Brain microvascular endothelial cell (primary cell): ENCODE measurements at regions not wholly inside any gene's neighbourhood (a gene's known extent, or its start where the extent isn't known, plus 50 kb on each side); places are given as distances from the start of the nearest gene placed in this dataset.

ENCODE experiments used
- DNase-seq: peaks from one replicate; pipeline ENCODE4 v3.0.0-alpha.2; 2020
- H3K27ac ChIP-seq: fragments of 250-450 bp; sonication (Bioruptor Pico); 2 replicates; pipeline ENCODE4 v1.5.1; 2020; ENCODE audit warnings: mild to moderate bottlenecking, moderate library complexity
- H3K27me3 ChIP-seq: fragments of 250-450 bp; sonication (Bioruptor Pico); replicated peaks from 2 replicates; pipeline ENCODE4 v1.5.1; 2020; ENCODE audit warnings: mild to moderate bottlenecking
- H3K36me3 ChIP-seq: fragments of 250-450 bp; sonication (Bioruptor Pico); replicated peaks from 2 replicates; pipeline ENCODE4 v1.5.1; 2020; ENCODE audit warnings: mild to moderate bottlenecking
- H3K4me3 ChIP-seq: 2 replicates; pipeline ENCODE4 v1.5.1; 2011; ENCODE audit warnings: low read depth, mild to moderate bottlenecking, control low read depth, low read length, moderate library complexity
- in situ Hi-C: cut with HindIII; loops from 2 replicates; pipeline ENCODE4 v1.10.0; 2017; ENCODE audit warnings: low sequenced_read_pairs, low pct_ligation_motif_present
- TF ChIP-seq, protein P1 (sequence below): IDR thresholded peaks from 2 replicates; pipeline ENCODE4 v1.5.1; 2011; ENCODE audit warnings: low read depth, mild to moderate bottlenecking, moderate library complexity, low read length, control low read depth, inconsistent platforms; ENCODE audit errors: missing control alignments

DNA sequence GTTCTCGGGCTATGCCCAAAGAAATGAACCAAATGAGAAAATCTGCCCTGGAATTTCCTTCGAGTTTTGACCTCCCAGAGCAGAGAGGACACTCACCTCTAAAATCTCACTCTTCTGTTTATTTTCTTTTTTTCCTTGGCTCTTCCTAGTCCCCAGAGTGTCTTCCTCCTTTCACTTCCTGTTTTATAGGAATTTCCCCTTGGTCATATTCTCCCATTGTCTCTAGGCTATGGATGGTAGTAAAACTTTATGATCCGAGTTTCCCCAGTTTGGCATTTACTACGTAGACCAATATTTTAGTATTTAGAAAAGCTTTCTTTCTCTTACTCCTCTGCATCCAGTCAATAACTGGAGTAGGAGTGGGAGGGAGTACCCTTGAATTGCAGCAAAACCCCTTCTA, 354.5 kb upstream of the ZNF608 start:
- H3K27me3 ChIP-seq, result no peaks in the 10 kb centered on the region
- DNase-seq, result no peak
- no peak overlapping the region for H3K27ac ChIP-seq
- TF ChIP-seq, protein P1, sequence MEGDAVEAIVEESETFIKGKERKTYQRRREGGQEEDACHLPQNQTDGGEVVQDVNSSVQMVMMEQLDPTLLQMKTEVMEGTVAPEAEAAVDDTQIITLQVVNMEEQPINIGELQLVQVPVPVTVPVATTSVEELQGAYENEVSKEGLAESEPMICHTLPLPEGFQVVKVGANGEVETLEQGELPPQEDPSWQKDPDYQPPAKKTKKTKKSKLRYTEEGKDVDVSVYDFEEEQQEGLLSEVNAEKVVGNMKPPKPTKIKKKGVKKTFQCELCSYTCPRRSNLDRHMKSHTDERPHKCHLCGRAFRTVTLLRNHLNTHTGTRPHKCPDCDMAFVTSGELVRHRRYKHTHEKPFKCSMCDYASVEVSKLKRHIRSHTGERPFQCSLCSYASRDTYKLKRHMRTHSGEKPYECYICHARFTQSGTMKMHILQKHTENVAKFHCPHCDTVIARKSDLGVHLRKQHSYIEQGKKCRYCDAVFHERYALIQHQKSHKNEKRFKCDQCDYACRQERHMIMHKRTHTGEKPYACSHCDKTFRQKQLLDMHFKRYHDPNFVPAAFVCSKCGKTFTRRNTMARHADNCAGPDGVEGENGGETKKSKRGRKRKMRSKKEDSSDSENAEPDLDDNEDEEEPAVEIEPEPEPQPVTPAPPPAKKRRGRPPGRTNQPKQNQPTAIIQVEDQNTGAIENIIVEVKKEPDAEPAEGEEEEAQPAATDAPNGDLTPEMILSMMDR, result no peak
- H3K4me3 ChIP-seq, result no peak overlapping the region
- H3K36me3 ChIP-seq, result no peaks in the 10 kb centered on the region
- in situ Hi-C loops, result no loop called here

DNA sequence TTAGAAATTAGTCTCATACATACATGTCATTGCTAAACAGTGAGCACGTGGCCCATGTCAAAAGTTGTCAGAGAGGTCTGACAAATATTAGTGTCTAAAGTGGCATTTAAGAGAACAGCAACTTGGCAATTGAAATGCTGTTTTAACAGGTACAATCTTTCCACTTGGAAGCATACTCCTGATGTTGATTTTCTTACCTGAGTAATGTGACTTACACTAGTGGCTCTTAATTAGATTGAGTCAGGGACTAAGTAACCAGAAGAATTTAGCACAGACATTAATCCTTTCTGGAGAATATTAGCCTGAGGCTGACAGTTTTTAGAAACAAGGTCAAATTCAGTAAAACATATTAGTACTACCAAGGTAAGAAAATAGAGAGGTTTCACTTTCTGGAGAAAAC, 357.0 kb upstream of the ZNF608 start:
- no peak overlapping the region for H3K4me3 ChIP-seq
- no peak overlapping the region for H3K27ac ChIP-seq
- in situ Hi-C loops, result no loop called here
- no peaks in the 10 kb centered on the region for H3K27me3 ChIP-seq
- TF ChIP-seq, protein P1, result no peak
- no peak for DNase-seq
- no peaks in the 10 kb centered on the region for H3K36me3 ChIP-seq

GRCh38 chr5:125106271-125106670, 359.8 kb upstream of the ZNF608 start:
- TF ChIP-seq, protein P1, result no peak
- Histone ChIP-seq H3K4me3 (no peak overlapping the region), H3K36me3 (no peaks in the 10 kb centered on the region), H3K27ac (no peak overlapping the region), H3K27me3 (no peaks in the 10 kb centered on the region)
- in situ Hi-C loops, result no loop called here
- DNase-seq, result no peak

DNA sequence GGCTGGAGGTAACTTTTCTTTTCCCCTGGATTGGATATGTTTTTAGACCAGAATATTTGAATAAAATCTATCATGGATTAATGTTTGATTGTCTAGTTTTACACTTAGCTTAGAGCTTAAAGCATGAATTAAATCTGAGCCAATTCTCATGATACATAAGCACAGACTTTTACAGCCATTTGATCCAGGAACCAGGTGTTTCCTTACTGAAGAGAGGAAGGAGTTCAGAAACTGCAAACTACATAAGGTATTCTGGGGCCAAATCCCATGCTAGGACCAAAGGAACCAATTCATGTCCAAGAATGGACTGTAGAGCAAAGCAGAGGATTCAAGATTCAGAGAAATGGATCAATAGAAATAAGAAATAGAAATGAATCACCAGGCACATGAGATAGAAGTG, 360.4 kb upstream of the ZNF608 start:
- in situ Hi-C loops, result no loop called here
- no peaks in the 10 kb centered on the region for H3K36me3 ChIP-seq
- TF ChIP-seq, protein P1, result no peak
- H3K27ac ChIP-seq, result no peak overlapping the region
- H3K27me3 ChIP-seq, result no peaks in the 10 kb centered on the region
- no peak overlapping the region for H3K4me3 ChIP-seq
- no peak for DNase-seq

DNA sequence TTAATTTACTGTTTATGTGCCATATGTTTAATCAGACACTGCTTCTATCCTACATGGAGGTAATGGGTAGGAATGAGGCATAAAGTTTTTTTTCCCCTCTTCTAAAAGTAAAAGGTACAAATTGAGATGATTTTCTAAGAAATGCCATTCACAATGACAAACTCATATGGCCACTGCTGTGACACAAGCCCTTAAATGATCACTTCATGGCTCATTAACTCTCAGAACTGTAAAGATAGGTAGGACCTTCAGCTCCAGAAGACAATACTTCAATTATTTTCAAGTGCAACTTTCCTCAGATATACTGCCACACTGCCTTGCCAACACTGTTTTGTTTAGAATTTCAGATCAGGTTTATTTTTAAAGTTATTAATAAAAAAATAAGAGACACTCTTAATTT, 362.9 kb upstream of the ZNF608 start:
- no peak for DNase-seq
- Histone ChIP-seq H3K27me3 (no peaks in the 10 kb centered on the region), H3K36me3 (no peaks in the 10 kb centered on the region), H3K27ac (no peak overlapping the region), H3K4me3 (no peak overlapping the region)
- TF ChIP-seq, protein P1, result no peak
- in situ Hi-C loops, result no loop called here

DNA sequence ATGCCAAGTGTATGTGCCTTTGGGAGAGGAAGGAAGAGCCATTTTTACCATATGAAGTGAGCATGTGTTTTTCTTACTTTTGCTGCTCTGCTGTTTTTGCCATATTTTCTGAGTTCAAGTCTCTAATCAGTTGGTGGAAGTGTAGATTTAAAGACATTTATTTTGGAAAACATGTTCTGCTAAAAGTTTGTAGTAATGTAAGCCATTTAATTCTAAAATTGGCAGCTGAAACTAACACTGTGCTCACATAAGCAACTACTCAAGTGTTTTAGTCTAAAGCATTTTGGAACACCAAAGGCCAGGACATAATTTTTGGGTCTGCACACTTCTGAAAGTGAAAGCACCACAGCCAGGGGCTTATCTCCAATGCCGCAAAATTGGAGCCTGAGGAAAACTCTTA, 363.4 kb upstream of the ZNF608 start:
- no peaks in the 10 kb centered on the region for H3K36me3 ChIP-seq
- TF ChIP-seq, protein P1, result no peak
- in situ Hi-C loops, result no loop called here
- no peaks in the 10 kb centered on the region for H3K27me3 ChIP-seq
- H3K27ac ChIP-seq, result no peak overlapping the region
- H3K4me3 ChIP-seq, result no peak overlapping the region
- DNase-seq, result no peak
